Hematopoietic multipotent progenitor cell treated with erythropoietin and hydrocortisone succinate and interleukin-3 and kit ligand, for 8 days (in vitro differentiated cells): ENCODE measurements at regions not wholly inside any gene's neighbourhood (a gene's known extent, or its start where the extent isn't known, plus 50 kb on each side); places are given as distances from the start of the nearest gene placed in this dataset.
"Not testable (repeated sequence)": the region's sequence is repeated elsewhere in the genome, so short reads cannot be mapped to it uniquely, and the experiment has no call there.

ENCODE experiments used
- DNase-seq: peaks from one replicate; pipeline ENCODE4 v3.0.0-alpha.2; 2015

- DNase-seq: no peak
Observed at GRCh38 chr4:151522866-151523519, 114.0 kb downstream of the FHIP1A start.

- no peak for DNase-seq
Observed at GRCh38 chr4:151524610-151525009, 115.6 kb downstream of the FHIP1A start.

GRCh38 chr4:151526489-151526888 is 117.5 kb downstream of the FHIP1A start:
- not testable (repeated sequence) for DNase-seq

- no peak for DNase-seq
Observed at GRCh38 chr4:151527699-151528098, 118.7 kb downstream of the FHIP1A start.

GRCh38 chr4:151529187-151529586 is 120.2 kb downstream of the FHIP1A start:
- no peak for DNase-seq

GRCh38 chr4:151530230-151530629 is 121.3 kb downstream of the FHIP1A start:
- no peak for DNase-seq

GRCh38 chr4:151530783-151531182 is 121.8 kb downstream of the FHIP1A start:
- peak; percentile 6 for DNase-seq

GRCh38 chr4:151532001-151532708 is 123.2 kb downstream of the FHIP1A start:
- DNase-seq: no peak

- no peak for DNase-seq
Observed at GRCh38 chr4:151534195-151534594, 125.2 kb downstream of the FHIP1A start.

GRCh38 chr4:151535366-151535765 is 126.4 kb downstream of the FHIP1A start:
- DNase-seq: no peak

GRCh38 chr4:151537687-151538086 is 128.7 kb downstream of the FHIP1A start:
- DNase-seq: no peak

- no peak for DNase-seq
Observed at GRCh38 chr4:151538963-151539362, 130.0 kb downstream of the FHIP1A start.

- DNase-seq: no peak
Observed at GRCh38 chr4:151540728-151541388, 131.9 kb downstream of the FHIP1A start.

- no peak for DNase-seq
Observed at GRCh38 chr4:151541389-151542071, 132.6 kb downstream of the FHIP1A start.

GRCh38 chr4:151548708-151549107 is 139.7 kb downstream of the FHIP1A start:
- no peak for DNase-seq

GRCh38 chr4:151549378-151549777 is 140.4 kb downstream of the FHIP1A start:
- not testable (repeated sequence) for DNase-seq

GRCh38 chr4:151553874-151554273 is 144.9 kb downstream of the FHIP1A start:
- no peak for DNase-seq

- no peak for DNase-seq
Observed at GRCh38 chr4:151555151-151555945, 146.4 kb downstream of the FHIP1A start.

GRCh38 chr4:151558496-151559113 is 149.6 kb downstream of the FHIP1A start:
- no peak for DNase-seq

GRCh38 chr4:151559595-151559994 is 150.6 kb downstream of the FHIP1A start:
- no peak for DNase-seq

- DNase-seq: no peak
Observed at GRCh38 chr4:151561551-151562256, 152.7 kb downstream of the FHIP1A start.
